LHCN-M2 (cell line): ENCODE measurements at regions not wholly inside any gene's neighbourhood (a gene's known extent, or its start where the extent isn't known, plus 50 kb on each side); places are given as distances from the start of the nearest gene placed in this dataset.
A peak's percentile ranks its signal among the peaks of the same experiment; 100 is the strongest.
"Not testable (repeated sequence)": the region's sequence is repeated elsewhere in the genome, so short reads cannot be mapped to it uniquely, and the experiment has no call there.

Source experiments
- DNase-seq: peaks from one replicate; pipeline ENCODE4 v3.0.0-alpha.2; 2012; ENCODE audit warnings: low read depth

GRCh38 chr22:34829485-34829884 is 236.5 kb upstream of the ISX start:
- no peak for DNase-seq

- DNase-seq: no peak
These were observed 231.9 kb upstream of the ISX start for GRCh38 chr22:34834059-34834458.

GRCh38 chr22:34834541-34834940 is 231.4 kb upstream of the ISX start:
- DNase-seq: not testable (repeated sequence)

- DNase-seq: no peak
These were observed 224.6 kb upstream of the ISX start for GRCh38 chr22:34841331-34841771.

GRCh38 chr22:34841911-34842310 is 224.0 kb upstream of the ISX start:
- no peak for DNase-seq

GRCh38 chr22:34842630-34843029 is 223.3 kb upstream of the ISX start:
- DNase-seq: no peak

GRCh38 chr22:34843743-34844142 is 222.2 kb upstream of the ISX start:
- DNase-seq: not testable (repeated sequence)

- no peak for DNase-seq
These were observed 220.6 kb upstream of the ISX start for GRCh38 chr22:34845391-34845790.

GRCh38 chr22:34847072-34847471 is 218.9 kb upstream of the ISX start:
- DNase-seq: no peak

- DNase-seq: no peak
These were observed 216.0 kb upstream of the ISX start for GRCh38 chr22:34849965-34850364.

GRCh38 chr22:34851918-34852662 is 213.9 kb upstream of the ISX start:
- no peak for DNase-seq

- DNase-seq: no peak
These were observed 210.5 kb upstream of the ISX start for GRCh38 chr22:34855471-34855870.

GRCh38 chr22:34858066-34858465 is 207.9 kb upstream of the ISX start:
- no peak for DNase-seq

GRCh38 chr22:34861787-34862186 is 204.2 kb upstream of the ISX start:
- DNase-seq: no peak

- no peak for DNase-seq
These were observed 199.9 kb upstream of the ISX start for GRCh38 chr22:34866081-34866480.

GRCh38 chr22:34866495-34867131 is 199.3 kb upstream of the ISX start:
- DNase-seq: peak; percentile 0

- no peak for DNase-seq
These were observed 188.5 kb upstream of the ISX start for GRCh38 chr22:34877506-34877905.

- DNase-seq: no peak
These were observed 187.8 kb upstream of the ISX start for GRCh38 chr22:34878171-34878570.

GRCh38 chr22:34879001-34879400 is 187.0 kb upstream of the ISX start:
- no peak for DNase-seq

GRCh38 chr22:34880662-34881061 is 185.3 kb upstream of the ISX start:
- DNase-seq: no peak

- no peak for DNase-seq
These were observed 184.5 kb upstream of the ISX start for GRCh38 chr22:34881453-34881852.

GRCh38 chr22:34885852-34886251 is 180.1 kb upstream of the ISX start:
- DNase-seq: no peak

GRCh38 chr22:34886391-34886790 is 179.6 kb upstream of the ISX start:
- no peak for DNase-seq
